Small intestine (tissue), 7 donors: ENCODE measurements at regions not wholly inside any gene's neighbourhood (a gene's known extent, or its start where the extent isn't known, plus 50 kb on each side); places are given as distances from the start of the nearest gene placed in this dataset.
"Not testable (repeated sequence)": the region's sequence is repeated elsewhere in the genome, so short reads cannot be mapped to it uniquely, and the experiment has no call there.

Source experiments
- DNase-seq, 2 donors: peaks; one replicate each; pipeline versions ENCODE4 v3.0.0 to v3.0.0-alpha.2; 2013
- FAIRE-seq: peaks from 2 replicates; lab custom pipeline; 2012; peaks lifted over from hg19 to GRCh38; lab: Jason Lieb, UNC
- H3K27ac ChIP-seq, 3 donors: one replicate each; pipeline ENCODE4 v1.5.1; 2013; ENCODE audit warnings: low read length in 2 of 3, mild to moderate bottlenecking in 2 of 3, control low read depth in 1 of 3, inconsistent platforms in 1 of 3, low read depth in 1 of 3, moderate library complexity in 1 of 3
- H3K27me3 ChIP-seq, 3 donors: one replicate each; pipeline ENCODE4 v1.6.1; 2013; ENCODE audit warnings: low read length in 3 of 3, inconsistent platforms in 1 of 3; ENCODE audit not compliant: control insufficient read depth in 3 of 3, insufficient read depth in 3 of 3
- H3K36me3 ChIP-seq, 3 donors: one replicate each; pipeline ENCODE4 v1.6.1; 2013; ENCODE audit warnings: low read length in 3 of 3, inconsistent platforms in 1 of 3, low read depth in 1 of 3, mild to moderate bottlenecking in 1 of 3, moderate library complexity in 1 of 3; ENCODE audit not compliant: control insufficient read depth in 3 of 3, insufficient read depth in 2 of 3
- H3K4me1 ChIP-seq, 3 donors: one replicate each; pipeline ENCODE4 v1.6.1; 2013; ENCODE audit warnings: low read length in 2 of 3, inconsistent platforms in 1 of 3, low read depth in 1 of 3, mild to moderate bottlenecking in 1 of 3, moderate library complexity in 1 of 3; ENCODE audit not compliant: control insufficient read depth in 3 of 3, insufficient read depth in 2 of 3
- H3K4me3 ChIP-seq, 3 donors: one replicate each; pipeline ENCODE4 v1.5.1; 2013; ENCODE audit warnings: low read length in 3 of 3, control low read depth in 1 of 3, inconsistent platforms in 1 of 3, low read depth in 1 of 3, mild to moderate bottlenecking in 1 of 3, moderate library complexity in 1 of 3
- H3K9me3 ChIP-seq, 2 donors: one replicate each; pipeline ENCODE4 v1.6.1; 2013; ENCODE audit warnings: low read depth in 1 of 2, low read length in 1 of 2; ENCODE audit not compliant: control insufficient read depth in 2 of 2, insufficient read depth in 1 of 2
- WGBS, 3 donors: extraction: QIAGEN DNeasy Blood & Tissue Kit; methylation state at CpG; one replicate each; pipeline ENCODE4 v1.1.7; 2013; 5-methylcytosine and 5-hydroxymethylcytosine counted together
- donor health status: healthy with polysubstance abuse.
- donor health status: control.
- donor health status: control.
- donor health status: Bipolar disorder and iron deficiency.
- donor health status: healthy.

- not testable (repeated sequence) for H3K9me3 ChIP-seq, H3K4me3 ChIP-seq, H3K4me1 ChIP-seq, H3K36me3 ChIP-seq, H3K27me3 ChIP-seq, DNase-seq, H3K27ac ChIP-seq, FAIRE-seq
- 96 to 97% (median 96%) methylated on average over 12 to 21 of the region's 21 CpGs for WGBS, 3 donors
These were observed 362.5 kb downstream of the TMEM167A start for GRCh38 chr5:82714732-82715131.

GRCh38 chr5:82713811-82714210 lies 363.4 kb downstream of the TMEM167A start:
- Histone ChIP-seq H3K27ac (no peak overlapping the region), H3K27me3 (no peaks in the 10 kb centered on the region), H3K4me3 (no peak overlapping the region), H3K4me1 (no peaks in the 10 kb centered on the region), H3K36me3 (no peaks in the 10 kb centered on the region), H3K9me3 (peaks cover 0 to 6% of the 10 kb centered on the region in 2 donors)
- 82 to 95% (median 93%) methylated on average over 2 of the region's 2 CpGs for WGBS, 3 donors
- DNase-seq (no peak), FAIRE-seq (no peak)

GRCh38 chr5:82707741-82708140 lies 369.5 kb downstream of the TMEM167A start:
- H3K4me1 ChIP-seq = no peaks in the 10 kb centered on the region
- H3K27ac ChIP-seq = no peak overlapping the region
- no peaks in the 10 kb centered on the region for H3K36me3 ChIP-seq
- H3K9me3 ChIP-seq = no peaks in the 10 kb centered on the region
- WGBS, 3 donors = 3 to 87% (median 7%) methylated on average over 1 of the region's 1 CpG
- no peaks in the 10 kb centered on the region for H3K27me3 ChIP-seq
- FAIRE-seq (no peak), DNase-seq (no peak)
- no peak overlapping the region for H3K4me3 ChIP-seq

GRCh38 chr5:82704381-82704780 lies 372.8 kb downstream of the TMEM167A start:
- H3K4me3 ChIP-seq = no peak overlapping the region
- no peaks in the 10 kb centered on the region for H3K4me1 ChIP-seq
- DNase-seq (no peak), FAIRE-seq (no peak)
- no peaks in the 10 kb centered on the region for H3K9me3 ChIP-seq
- no peak overlapping the region for H3K27ac ChIP-seq
- peaks cover 0 to 2% (median 0%) of the 10 kb centered on the region in 3 donors for H3K27me3 ChIP-seq
- 53 to 70% (median 56%) methylated on average over 2 of the region's 2 CpGs for WGBS, 3 donors
- H3K36me3 ChIP-seq = no peaks in the 10 kb centered on the region

GRCh38 chr5:82702046-82702445 lies 375.1 kb downstream of the TMEM167A start:
- Histone ChIP-seq H3K27me3 (peaks cover 0 to 2% (median 0%) of the 10 kb centered on the region in 3 donors), H3K36me3 (no peaks in the 10 kb centered on the region), H3K27ac (no peak overlapping the region), H3K4me3 (no peak overlapping the region), H3K4me1 (no peaks in the 10 kb centered on the region), H3K9me3 (no peaks in the 10 kb centered on the region)
- WGBS, 3 donors = 0% methylated on average over 1 of the region's 1 CpG
- no peak for FAIRE-seq
- no peak for DNase-seq

- 89 to 93% (median 89%) methylated on average over 6 of the region's 6 CpGs for WGBS, 3 donors
- no peak for FAIRE-seq
- DNase-seq = no peak
- no peak overlapping the region for H3K4me3 ChIP-seq
- H3K4me1 ChIP-seq = no peaks in the 10 kb centered on the region
- H3K27me3 ChIP-seq = peaks cover 0 to 2% (median 0%) of the 10 kb centered on the region in 3 donors
- H3K9me3 ChIP-seq = no peaks in the 10 kb centered on the region
- no peaks in the 10 kb centered on the region for H3K36me3 ChIP-seq
- H3K27ac ChIP-seq = no peak overlapping the region
These were observed 377.5 kb downstream of the TMEM167A start for GRCh38 chr5:82699737-82700136.

GRCh38 chr5:82698026-82698425 lies 379.2 kb downstream of the TMEM167A start:
- peaks cover 0 to 2% (median 0%) of the 10 kb centered on the region in 3 donors for H3K27me3 ChIP-seq
- WGBS, 3 donors = 80 to 93% (median 88%) methylated on average over 1 of the region's 1 CpG
- H3K4me1 ChIP-seq = no peaks in the 10 kb centered on the region
- H3K27ac ChIP-seq = no peak overlapping the region
- no peak overlapping the region for H3K4me3 ChIP-seq
- DNase-seq (no peak), FAIRE-seq (no peak)
- H3K9me3 ChIP-seq = no peaks in the 10 kb centered on the region
- H3K36me3 ChIP-seq = no peaks in the 10 kb centered on the region

- no peak overlapping the region for H3K4me3 ChIP-seq
- no peaks in the 10 kb centered on the region for H3K4me1 ChIP-seq
- H3K27me3 ChIP-seq = no peaks in the 10 kb centered on the region
- WGBS, 3 donors = 66 to 85% (median 72%) methylated on average over 2 of the region's 2 CpGs
- H3K36me3 ChIP-seq = no peaks in the 10 kb centered on the region
- DNase-seq (no peak), FAIRE-seq (no peak)
- H3K27ac ChIP-seq = no peak overlapping the region
- no peaks in the 10 kb centered on the region for H3K9me3 ChIP-seq
These were observed 382.4 kb downstream of the TMEM167A start for GRCh38 chr5:82694711-82695285.

- no peak for FAIRE-seq
- Histone ChIP-seq H3K4me1 (no peaks in the 10 kb centered on the region), H3K9me3 (no peaks in the 10 kb centered on the region), H3K36me3 (no peaks in the 10 kb centered on the region), H3K27me3 (no peaks in the 10 kb centered on the region), H3K4me3 (no peak overlapping the region), H3K27ac (no peak overlapping the region)
- no peak for DNase-seq
- 80 to 85% (median 83%) methylated on average over 2 of the region's 2 CpGs for WGBS, 3 donors
These were observed 384.4 kb downstream of the TMEM167A start for GRCh38 chr5:82692826-82693225.
